GM03348 (cell line): ENCODE measurements at regions not wholly inside any gene's neighbourhood (a gene's known extent, or its start where the extent isn't known, plus 50 kb on each side); places are given as distances from the start of the nearest gene placed in this dataset.

ENCODE experiments used
- DNase-seq: peaks from one replicate; pipeline ENCODE4 v3.0.0; 2012; ENCODE audit warnings: low spot score

DNA sequence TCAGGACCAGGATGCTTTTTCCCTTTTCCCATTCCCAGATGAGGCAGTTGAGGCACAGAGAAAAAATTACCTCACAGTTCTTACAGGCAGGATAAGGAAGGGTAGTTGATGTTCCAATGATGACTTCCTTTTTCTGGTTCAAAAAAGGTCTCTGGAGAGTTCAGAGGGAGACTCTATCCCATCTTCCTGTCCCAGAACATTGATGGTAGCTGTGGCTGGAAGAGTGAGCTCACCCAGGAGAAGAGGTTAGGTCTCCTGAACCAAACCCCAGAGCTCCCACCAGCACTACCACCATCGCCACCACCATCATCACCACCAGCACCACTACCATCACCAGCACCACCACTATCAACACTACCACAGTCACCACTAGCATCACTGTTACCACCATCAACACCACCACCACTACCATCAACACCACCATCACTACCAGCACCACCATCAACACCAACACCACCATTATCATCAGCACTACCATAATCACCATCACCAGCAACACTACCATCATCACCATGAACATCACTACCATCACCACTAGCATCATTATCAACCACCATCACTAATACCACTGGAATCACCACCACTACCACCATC is 105.5 kb upstream of the RUNX3 start:
- DNase-seq: no peak

DNA sequence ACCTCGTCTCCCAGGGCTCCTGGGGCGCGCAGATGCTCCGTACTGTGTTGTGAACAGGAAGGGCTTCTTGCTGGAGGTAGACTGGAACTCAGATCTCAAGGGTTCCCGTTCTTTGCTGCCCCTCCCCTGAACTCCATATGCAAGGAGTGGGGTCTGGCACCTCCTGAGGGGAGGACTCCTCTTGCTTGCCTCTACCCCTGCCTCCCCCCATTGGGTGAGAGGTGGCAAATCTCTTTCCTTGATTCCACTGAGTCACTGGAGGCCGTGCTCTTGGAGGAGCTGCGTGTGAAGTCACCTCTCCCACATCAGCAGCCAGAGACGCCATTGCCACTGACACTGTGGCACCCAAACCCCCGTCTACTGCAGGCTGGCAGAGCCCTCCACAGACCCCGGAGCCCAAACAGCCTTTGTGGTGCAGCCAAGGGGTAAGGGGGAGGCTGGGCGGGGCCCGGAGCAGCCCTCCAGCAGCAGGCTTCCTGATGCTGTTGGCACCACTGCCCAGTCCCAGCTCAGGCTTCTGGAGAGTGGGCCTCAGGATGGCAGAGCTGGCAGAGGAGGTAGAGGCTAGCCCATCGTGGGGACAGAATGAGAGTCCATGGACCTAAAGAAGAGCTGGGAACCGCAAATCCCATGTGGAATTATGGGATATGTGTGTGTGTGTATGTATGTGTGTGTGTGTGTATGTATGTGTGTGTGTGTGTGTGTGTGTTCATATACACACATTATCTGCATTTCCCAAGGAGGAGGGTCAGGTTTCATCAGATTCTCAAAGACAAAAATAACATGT is 104.9 kb upstream of the RUNX3 start:
- DNase-seq: no peak

DNA sequence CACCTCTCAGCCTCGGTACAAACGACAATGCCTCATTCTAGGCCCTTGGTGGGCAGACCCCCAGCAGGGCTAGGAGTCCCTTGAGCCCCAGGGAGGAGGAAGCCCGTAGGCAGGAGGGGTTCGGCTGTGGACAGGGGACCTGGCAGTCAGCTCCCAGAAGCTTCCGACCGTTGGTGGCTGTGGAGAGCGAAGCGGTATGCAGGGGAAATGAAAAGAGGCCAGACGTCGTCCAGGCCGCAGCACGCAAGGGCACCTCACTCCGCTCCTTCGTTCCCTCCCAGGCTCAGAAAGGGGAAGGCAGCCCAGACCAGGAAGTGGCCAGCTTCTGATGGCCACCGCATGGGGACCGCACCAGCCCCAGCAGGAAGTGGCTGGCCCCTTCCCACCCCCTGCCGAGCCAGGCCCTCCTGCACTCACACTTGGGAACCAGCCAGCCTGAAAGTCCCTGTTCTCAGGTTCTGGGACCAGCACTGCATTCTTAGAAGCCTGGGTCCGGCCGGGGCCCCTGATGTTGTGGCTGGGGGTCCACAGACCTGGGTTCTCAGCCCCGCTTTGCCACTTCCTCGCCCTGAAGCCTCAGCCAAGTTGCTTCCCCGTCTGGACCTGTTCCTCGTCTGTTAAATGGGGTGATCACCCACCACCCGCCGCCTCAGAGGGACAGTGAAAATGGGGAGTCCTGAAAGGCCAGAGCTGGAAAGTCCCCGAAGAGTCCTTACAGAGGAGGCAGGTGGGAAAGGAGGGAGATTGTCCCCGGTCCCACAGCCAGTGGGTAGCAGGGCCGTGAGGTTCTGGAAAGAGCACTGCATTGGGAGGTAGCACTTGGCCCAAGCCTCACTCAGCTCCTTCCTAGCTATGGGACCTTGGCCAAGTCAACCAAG is 104.0 kb upstream of the RUNX3 start:
- no peak for DNase-seq

DNA sequence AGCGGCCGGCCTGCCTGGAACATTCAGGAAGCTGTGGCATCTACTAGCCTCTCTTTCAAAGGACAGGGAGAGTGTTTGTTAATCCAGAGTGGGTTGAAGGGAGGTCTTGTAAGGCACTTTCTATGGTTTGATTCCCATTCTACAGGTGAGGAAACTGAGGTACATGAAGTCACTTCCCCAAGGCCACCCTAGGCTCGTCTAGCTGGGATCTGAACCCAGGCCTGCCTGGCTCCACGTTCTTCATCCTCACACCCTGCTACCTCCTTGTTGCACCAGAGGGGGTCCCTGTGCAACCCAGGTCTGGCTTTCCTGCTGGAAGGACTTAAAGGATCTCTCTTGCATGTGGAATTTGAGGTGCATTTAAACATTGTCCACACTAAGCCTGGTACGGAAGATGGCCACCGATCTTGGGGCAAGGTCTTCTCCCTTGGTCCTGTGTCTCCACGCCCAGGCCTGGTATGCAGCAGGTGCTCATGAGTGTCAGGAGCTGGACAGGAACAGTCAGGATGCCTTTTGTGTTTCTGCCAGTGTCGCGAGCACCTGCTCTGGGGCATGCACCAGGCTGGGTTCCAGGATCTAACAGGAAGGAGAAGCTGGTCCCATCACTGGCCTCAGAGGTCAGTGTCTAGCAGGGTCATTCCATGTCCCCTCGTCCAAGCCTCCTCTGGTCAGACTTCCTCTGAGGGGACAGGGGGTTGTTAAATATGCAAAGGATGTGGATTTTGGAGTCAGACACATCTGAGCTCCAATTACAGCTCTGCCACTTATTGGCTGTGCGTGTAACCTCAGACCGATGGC is 103.2 kb upstream of the RUNX3 start:
- DNase-seq: no peak

DNA sequence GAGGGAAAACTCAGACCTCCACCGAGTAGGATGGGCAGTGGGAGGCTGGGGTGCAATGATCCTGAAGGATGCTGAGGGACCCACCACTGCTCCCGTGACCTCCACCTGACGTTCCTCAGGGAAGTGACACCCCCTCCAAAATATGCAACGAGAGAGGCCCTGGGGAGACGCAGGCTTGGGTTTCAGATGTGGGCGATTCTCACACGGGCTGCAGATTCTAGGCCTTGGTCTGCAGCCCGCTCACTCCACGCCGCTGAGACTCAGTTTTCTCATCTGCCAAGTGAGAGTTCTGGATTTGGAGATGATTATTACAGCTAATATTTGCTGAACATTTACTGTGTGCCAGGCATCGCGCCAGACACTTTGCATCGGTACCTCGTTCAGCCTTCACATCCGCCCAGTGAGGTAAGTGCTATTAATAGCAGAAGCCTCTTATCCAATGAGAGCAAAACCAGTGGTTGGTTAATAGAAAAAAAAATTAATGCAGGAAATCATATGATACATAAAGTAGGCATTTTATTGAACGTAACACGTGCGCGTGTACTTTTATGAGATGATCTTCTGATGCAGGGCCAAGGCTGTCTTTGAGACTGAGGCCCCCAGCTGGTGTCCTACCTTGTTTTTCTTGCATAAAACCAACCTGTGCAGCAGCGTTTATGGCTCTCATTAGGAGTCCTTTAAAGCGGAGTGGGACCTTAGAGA is 102.0 kb upstream of the RUNX3 start:
- no peak for DNase-seq

DNA sequence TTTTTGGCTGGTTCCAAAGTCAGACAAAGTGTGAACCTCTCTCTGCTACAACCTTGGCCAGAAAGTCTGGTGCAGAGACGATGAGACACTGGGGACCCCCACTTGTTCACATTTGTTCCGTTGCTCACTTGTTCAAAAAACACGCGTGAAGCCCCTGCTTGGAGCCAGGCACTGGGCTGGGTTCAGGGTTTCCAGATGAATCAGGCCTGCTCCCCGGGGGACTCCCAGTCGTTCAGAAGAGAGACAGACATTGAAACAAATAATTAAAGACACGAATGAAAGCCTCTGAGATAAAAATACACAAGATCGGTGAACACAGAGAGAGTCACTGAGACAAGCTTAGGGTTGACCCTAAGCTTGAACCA is 101.5 kb upstream of the RUNX3 start:
- DNase-seq: no peak

DNA sequence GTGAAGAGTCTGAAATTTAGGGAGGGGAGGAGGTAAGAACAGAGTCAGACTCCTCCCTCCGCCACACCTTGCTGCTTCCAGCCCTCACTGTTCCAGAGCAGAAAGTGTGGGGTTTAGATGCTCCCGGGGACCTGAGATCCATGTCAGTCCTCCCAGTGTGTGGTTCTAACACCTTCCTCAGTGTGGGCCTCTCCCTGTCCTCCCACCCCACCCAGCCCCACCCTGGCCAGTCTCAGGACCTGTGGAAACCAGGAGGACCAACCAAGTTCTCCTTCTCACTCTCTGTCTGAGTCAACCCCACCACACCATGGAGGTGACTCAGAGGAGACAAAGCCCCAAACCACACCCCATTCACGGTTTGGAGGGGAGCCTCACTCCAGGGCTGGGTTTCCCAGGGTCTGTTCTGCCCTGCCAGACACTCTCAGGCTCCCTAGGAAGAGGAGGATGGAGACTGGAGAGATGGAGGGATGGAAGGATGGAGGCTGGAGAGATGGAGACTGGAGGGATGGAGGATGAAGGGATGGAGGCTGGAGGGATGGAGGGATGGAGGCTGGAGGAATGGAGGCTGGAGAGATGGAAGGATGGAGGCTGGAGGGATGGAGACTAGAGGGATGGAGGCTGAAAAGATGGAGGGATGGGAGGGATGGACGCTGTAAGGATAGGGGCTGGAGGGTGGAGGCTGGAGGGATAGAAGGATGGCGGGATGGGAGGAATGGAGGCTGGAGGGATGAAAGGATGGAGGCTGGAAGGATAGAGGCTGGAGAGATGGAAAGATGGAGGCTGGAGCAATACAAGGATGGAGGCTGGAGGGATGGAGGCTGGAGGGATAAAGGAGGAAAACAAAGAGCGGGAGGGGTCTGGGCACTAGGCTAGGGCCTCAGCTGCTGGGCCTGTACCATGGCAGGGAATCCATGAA is 100.9 kb upstream of the RUNX3 start:
- no peak for DNase-seq

DNA sequence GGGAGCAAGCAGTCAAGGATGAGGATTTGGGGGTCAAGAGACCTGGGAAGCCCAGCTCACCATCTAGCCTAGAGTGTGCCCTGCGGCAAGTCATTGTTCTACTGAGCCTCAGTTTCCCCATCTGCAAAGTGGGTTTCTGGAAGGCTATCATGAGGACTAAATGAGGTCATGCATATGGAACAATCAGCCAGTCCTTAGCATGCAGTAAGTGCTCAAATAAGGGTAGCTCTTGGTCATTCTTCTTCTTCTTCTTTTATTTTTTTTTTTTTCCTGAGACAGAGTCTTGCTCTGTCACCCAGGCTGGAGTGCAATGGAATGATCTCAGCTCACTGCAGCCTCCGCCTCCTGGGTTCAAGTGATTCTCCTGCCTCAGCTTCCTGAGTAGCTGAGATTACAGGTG is 99.9 kb upstream of the RUNX3 start:
- no peak for DNase-seq

DNA sequence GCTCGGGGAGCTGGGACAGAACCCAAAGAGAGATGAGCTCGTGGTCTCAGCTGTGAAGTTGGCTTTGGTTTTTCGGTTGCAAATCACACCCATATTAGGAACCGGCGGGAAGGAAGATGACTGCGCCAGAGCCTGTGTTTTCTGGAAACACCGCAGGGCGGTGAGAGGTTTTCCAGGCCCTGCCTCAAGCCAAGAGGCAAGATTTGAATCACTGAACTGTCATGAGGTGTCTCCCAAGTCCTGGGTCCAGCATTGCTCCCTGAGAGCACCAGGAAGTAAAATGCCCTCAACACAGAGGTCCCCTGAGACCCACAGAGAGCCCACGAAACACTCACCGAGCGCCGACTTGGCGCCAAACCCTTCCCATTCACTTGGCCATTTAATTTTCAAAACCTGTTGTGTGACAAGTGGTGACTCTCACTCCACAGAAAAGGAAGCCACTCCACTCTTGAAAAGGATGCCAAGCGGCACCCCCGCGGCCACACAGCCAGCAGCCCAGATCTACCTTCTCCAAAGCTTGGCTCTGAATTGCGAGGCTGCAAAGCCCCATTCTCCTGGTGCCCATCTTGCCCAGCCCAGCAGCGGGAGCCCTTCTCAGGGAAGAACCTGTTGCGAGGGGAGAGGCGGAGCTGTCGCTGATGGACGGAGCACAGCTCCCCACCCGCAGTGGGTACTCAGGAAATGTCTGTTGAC is 99.0 kb upstream of the RUNX3 start:
- no peak for DNase-seq

DNA sequence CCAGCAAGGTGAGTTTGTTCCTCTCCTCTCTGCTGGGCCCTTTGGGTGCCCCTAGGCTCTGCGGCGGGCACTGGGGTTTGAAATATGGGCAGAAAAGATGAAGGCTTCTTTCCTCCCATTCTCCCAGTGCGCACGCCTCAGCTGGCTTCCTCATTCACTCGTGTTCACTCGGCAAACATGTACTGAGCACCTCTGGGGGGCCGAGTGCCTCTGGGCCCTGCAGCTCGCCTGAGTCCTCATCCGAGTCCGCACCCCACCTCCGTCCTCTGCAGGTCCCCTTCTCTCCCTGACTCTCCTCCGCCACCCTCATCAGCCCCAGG is 98.5 kb upstream of the RUNX3 start:
- DNase-seq: no peak

DNA sequence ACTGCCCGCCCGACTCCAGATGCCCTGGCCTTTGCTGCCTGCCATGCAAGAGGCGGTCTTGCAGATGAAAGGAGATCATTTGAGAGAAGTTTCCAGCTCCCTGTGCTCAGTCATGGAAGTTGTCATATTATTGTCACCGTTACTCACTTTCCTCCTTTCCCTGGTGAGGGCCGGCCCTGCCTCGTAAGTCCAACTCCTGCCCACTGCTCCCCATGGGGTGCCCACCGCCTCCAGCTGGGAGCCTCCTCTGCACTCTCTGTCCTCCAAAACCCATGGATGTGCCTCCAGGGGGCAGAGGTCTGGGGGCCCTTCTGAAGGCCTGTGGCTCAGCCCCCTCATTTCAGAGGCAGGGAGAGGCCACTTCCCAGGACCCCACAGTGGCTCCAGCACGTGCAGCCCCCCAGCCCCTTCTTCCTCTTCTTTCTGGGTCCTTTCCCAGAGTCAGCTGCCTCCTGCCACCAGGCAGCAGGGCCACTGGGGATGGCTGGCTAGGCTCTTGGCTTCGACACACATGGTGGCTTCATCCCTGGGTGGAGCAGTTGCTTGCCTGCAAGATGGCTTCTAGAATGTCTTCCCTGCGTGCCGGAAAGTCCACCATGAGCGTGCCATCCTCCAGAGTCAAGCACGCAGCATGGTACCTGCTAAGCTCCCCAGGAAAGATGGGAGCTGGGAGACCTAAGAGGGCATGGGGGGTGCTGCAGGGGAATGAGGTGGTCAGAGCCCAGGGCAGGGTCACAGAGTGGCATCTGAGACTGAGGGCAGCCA is 97.9 kb upstream of the RUNX3 start:
- DNase-seq: no peak

DNA sequence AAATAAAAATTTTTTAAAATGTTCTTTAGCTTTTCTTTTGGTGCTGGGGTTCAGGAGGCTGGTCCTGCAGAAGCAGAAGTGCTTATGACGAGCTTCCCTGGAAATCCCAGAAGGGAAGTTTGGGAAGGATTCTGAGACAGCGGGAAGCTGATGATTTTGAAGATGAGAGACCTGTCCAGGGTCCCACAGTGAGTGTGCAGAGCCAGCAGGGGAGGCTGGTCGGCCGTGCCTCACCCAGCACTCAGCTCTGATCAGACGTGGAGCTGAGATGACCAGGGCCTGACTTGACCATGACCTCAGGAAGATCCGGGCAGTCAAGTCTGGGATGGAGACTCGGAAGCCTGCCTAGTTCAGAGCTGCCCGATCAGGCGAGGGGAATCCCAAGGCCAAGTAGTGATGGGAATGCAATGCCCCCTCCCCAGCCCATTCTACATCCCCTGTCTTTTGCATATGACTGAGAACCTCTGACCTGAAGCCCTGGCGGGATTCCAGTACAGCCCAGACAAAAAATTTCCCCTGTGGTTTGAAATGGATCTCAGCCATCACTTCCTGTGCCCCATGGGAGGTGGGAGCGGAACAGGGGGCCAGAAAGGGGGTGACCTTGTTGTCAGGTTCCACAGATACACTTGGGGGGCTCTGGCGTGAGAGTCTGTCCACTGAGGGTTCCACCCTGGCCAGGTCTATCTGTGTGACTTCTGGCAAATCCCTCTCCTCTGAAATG is 96.8 kb upstream of the RUNX3 start:
- no peak for DNase-seq

DNA sequence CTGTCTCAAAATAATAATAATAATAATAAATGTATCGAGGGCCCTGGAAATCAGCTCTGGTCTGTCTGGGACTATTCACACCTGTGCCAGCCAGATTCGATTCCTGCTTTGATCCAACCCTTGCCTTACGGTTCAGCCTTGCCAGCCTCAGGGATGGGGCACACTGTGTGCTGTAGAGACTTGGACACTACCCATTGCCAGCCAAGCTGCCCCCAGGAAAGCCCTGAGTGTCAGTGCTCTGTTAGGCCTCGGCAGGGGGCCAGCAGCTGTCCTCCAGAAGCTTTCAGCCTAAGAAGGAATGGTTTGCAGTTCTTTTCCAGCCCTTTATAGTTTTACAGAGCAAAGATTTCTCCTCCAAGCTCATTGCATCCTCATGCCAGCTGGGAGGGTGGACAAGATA is 96.2 kb upstream of the RUNX3 start:
- DNase-seq: no peak

DNA sequence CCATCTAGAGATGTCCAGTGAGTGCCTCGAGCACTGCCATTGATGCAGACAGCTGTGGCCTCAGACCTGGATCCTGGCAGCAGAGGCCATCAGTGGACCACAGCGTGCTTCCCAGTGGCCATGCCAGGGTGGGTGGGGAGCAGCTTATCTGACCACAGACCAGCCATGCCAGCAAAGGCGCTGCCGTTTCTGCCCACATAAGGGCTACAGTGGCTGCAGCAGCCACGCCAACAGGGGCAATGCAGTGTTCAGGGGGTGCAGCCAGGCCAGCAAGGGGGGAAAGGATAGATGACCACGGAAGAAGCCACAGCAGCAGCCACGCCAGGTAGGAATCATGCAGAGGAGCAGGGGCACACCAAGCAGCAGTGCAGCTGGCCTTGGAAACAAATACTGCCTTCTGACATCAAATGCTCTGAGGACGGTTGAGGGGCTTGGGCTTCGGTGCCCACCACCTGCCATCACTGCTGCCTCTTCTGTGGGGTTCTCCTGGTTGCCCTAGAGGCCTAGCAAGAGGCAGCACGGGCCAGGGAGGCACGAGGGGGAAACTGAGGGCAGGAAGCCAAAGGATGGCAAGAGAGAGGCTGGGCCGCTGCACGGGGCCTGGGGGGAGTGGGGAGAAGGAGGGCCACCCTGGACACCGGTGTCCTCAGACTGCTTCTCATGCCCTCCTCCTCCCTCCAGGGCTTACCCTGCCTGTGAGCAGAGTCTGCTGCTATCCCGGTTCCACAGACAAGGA is 94.7 kb upstream of the RUNX3 start:
- DNase-seq: no peak

DNA sequence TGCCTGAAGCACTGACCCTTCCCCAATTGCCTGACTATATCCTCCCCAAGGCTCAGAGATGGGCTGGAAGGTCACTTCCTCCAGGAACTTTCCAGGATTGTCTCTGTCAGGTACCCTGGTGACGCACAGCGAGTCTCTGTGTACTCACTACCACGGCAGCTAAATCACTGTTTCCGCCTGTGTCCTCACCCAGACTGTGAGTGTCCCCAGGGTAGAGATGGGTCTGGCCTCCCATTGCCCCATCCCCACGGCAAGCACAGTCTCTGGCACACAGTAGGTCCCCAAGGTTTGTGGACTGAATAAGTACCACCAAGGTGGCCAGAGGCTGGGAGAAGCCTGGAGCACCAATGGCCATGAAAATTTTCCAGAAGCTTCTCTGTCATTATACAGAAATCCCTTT is 93.8 kb upstream of the RUNX3 start:
- no peak for DNase-seq

DNA sequence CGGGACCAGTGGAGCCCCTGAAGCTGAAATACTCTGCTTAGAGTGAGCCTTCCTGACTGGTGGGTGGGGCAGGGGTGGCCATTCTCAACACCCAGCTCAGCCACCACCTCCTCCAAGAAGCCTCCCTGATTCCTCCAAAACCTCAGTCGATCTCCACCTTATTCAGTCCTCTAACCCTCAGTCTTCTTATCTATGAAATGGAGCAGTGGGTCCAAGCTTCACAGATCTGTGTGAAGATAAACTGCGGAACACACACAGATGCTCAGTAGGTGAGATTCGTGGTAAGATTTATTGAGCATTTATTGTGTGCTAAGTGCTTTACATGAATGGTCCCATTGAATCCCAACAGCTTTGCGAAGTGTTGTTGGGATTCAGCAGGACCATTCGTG is 93.1 kb upstream of the RUNX3 start:
- DNase-seq: no peak

DNA sequence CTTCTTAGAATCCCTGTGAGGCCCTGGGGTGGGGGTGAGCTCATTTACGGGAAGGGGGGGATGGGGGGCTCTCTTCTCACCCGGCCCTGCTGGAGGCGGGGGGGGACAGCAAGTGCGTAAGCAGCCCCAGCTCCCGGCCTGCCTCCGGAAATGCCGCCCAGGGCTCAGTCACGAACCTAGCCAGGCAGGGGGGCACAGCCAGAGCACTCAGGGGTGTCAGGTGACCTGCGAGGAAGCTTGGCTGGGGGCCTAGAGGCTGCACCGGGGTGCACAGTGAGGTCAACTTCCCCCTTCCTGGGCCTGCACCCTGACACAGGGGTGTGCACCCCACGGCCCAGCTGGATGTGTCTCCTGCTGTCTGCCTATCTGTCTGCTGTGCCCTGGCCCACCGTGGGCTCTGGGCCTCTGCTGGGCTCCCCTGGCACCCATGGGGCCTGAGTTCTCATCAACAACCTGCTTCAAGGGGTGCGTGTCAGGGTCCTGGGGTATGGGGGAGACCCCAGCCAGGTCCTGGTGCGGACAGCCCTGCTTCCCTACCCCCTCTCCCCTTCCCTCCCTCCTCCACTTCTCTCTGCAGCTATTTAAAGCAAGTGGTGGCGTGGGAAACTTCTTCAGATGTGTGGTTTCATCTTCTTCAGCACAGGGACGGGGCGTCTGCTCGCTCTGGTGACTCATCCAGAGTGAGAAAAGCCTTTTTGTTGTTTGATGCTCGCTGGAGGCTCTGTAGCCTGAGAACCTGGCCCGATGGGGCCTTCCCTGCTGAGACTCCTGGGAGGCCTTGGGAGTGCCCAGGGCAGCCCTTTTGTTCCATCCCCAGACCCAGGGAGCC is 92.5 kb upstream of the RUNX3 start:
- peak; percentile 82 for DNase-seq
